ENCODE measurements at regions not wholly inside any gene's neighbourhood (a gene's known extent, or its start where the extent isn't known, plus 50 kb on each side); places are given as distances from the start of the nearest gene placed in this dataset.
"Not testable (repeated sequence)": the region's sequence is repeated elsewhere in the genome, so short reads cannot be mapped to it uniquely, and the experiment has no call there.

DNA sequence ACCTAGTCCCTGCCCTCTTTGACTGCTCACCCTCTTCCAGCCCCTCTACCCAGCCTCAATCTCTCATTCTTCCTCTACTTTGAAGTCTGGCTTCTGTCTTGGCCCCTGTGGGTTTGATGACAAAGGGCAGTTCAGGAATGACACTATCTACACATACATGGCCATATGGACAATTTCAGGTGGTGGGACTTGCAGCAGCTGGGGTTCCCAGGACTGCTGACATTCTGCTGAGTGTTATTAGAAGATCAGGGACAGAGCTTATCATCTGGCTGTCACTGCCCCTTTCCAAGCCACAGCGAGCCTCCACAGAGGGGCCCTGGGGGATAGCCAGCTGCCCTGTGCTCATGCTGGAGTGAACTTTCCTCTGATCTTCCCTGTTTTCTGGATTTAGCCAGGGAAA, 97.4 kb upstream of the IPO9 start:
- no peak for DNase-seq

DNA sequence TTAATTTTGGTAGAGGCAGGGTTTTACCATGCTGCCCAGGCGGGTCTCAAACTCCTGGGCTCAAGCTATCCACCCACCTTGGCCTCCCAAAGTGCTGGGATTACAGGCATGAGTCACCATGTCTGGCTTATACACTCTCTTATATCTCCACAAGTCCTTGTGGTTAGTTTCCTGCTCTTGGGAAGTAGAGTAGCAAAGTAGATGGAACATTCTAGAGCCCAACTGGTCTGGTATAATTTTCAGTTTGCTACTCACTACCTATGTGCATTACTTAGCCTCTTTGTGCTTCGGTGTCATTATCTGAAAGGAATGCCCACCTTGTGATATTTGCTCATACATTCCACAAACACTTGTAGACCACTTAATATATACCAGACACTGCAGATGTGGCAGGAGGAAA, 96.6 kb upstream of the IPO9 start:
- no peak for DNase-seq

DNA sequence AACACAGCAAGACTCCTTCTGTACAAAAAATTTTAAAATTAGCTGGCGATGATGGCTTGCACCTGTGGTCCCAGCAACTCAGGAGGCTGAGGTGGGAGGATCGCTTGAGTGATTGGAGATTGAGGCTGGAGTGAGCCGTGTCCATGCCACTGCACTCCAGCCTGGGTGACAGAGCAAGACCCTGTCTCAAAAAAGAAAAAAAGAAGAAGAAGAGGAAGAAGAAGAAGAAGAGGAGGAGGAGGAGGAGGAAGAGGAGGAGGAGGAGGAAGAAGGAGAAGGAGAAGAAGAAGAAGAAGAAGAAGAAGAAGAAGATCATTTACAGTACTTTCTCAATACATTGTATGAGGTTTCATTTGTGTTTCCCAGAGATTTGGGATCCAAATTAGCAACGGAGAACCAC, 94.7 kb upstream of the IPO9 start:
- DNase-seq = not testable (repeated sequence)

DNA sequence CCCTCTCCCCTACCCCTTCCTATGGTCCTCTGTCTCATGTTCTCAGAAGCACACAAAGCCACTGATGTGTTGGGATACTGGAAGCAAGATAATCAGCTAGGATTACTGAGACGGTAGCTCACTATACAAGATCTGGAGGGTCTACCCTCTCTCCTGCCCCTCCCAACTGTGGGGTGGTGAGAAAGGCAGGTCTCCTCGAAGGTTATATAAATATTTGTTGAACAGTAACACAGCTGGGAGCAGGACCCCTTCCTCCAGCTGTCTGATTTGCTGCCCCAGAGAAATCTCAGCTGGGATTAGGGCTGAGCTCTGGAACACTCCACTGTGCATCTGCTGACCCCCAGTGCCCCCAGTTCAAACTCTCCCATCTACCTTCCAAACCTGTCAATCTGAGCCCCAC, 94.2 kb upstream of the IPO9 start:
- no peak for DNase-seq

DNA sequence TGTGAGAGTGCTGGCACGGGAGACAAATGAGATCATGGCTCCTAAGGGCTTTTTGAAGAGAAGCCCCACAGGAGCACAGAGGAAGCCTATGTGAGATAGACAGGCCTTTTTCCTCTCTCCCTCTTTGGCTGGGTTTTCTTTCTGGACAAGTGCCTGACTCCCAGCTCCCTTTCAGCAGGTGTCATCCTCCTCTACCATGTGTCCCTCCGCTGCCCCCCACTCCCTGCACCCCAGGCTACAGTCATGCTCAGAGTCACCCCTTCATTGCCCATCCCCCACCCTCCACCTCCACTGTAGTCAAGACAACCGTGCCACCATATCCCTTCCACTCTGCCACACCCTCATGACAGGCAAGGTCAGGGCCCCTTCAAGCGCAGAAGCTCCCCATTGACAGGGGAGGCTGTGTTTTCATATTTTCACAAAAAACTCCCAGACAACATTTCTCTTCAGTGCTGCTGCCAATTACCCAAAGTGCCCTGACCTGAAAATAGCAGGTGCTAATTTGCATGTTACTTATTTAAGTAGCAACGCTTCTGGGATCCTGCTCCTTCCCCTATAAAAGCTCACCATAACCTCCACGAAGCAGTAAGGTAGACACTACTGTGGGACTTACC, 92.1 kb upstream of the IPO9 start:
- DNase-seq = no peak

DNA sequence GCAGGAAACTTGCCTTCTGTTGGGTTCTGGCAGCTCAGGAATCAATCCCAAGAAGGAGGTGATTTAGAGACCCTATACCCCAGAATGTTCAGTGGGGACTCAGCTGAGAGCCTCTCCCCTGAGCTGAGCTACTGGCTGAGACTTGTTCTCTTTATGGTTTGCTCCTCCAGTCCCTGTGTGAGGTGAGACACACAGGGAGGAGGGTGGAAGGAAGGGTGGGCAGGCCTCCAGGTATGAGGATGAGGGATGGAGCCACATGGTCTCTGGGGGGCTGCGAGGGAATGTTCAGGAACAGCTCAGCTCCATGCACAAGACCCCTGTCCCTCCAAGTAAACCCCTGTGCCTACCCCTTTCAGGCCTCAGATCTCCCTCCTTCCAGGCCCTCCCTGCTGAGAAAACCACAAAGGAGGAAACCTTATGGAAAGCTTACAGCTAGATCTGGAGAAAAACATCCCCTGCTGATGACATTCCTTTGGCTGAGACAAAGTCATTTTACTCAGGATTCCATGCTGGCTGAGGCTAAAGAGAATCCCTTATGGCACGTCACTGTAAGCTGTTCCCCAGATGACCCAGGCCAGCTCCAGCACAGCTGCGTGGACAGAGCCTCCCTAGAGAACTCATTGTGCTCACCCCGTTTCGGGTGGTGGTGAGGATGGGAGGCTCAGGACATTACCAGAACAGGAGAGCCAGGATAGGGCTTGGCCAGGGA, 91.5 kb upstream of the IPO9 start:
- DNase-seq = no peak

DNA sequence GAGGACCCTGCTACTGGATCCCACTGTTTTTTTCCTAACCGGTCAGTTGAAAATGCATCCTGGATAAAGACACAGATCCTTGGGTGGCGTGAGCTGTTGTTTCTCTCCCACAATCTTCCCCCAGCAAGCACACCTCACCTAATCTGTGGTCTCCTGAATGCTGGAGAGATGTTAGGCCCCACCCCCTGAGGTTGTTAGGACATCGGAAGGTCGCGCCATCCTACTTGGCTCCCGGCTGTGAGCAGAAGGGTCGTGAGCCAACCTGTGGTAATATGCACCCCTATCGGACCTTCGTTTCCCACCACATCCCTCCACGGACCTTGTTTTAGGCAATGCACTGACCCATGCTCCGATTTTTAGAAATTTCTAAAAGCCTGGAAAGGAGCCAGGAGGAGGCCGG, 89.9 kb upstream of the IPO9 start:
- DNase-seq = no peak

DNA sequence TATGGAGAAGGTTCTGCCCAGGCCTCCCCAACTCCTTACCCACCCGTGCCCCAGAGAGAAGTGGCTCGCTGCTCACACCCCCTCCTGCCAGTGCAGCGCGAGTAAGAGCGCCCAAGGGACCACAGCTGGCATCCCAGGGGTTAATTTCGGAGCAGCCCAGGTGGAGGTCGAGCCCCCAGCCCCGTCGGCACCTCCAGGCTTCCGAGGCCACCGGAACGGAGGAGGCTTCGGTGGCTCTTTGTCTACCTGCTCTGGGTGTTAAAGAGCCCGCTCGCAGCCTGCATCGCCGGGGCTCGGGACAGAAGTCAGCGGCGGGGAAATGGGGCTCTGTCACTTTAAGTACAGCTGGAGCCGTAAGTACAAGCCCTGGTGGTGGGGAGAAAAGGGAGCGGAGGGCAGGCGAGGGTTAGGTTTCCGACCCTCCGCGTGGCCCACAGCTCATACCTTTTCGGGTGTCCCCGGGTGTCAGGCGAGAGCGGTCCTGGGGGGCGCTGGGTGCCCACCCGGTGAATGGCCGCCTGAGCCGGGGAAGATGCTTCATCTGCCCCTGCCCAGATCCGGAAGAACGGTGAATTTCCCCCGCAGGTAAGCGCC, 89.4 kb upstream of the IPO9 start:
- DNase-seq = peak; percentile 38

DNA sequence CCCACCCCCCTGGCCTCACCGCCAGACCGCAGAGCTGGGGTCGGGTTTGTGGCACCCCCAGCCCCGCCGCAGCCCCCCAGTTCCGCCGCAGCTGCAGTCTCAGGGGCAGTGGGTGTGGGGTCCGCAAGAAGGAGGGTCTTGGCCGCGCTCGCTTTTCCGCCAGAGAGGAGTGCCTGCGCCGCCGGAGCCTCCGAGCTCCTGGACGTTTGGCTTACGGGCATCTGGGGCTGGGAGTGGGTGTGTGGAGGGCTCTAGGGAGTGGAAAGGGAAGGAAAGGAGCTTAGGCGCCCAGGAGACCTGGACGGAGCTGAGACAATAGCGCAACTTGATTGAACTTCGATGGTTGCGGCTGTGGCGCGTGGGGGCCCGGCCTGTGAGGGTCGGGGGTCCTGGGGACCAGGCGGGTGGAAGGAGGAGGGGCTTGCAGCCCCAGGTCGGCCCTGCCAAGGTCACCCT, 88.8 kb upstream of the IPO9 start:
- no peak for DNase-seq

DNA sequence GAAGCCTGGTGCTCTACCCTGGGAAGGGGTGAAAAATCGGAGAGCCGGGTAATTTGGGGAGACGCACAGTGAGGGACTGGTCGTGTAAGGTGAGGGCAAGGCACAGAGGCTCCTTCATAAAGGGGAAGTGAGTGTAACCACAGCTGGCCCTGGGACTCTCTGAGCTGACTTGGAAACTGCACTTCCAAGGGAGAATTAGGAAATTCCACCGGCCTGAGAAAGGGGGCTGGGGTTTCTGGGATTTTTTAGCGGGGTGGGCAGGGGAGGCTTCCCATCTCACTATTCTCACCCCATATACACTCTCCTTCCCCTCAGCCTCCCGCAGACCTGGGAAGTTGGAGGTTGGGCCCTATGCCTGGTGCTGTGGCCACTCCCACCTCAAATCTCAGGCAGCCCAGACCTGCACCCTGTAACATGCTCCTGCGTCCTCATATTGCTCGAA, 88.3 kb upstream of the IPO9 start:
- DNase-seq = no peak

DNA sequence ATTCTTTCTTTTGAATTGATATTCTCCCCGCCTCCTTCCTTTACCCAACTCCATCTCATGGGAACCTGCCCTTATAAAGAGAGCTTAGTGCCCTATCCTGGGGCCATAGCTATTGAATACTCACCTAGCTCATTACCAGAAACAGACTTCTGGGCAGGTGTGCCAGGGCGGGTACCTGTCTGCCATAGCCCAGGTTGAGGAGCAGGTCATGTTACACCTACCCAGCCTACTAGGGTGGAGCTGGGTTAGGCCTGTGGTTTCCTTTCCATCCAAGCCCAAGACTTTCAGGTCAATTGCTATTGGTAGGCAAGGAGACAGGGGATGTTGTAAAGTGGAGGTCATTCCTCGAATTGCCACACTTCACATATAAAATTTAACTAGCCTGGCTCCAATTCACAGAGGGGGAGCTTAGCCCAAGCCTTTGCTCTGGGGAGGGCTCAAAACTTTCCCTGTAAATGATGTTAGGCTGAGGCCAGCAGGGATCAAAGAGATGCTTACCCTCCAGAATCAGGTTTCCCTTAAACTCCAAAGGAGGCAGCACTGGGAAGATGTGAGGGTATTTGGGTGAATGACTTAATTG, 87.1 kb upstream of the IPO9 start:
- DNase-seq = no peak

DNA sequence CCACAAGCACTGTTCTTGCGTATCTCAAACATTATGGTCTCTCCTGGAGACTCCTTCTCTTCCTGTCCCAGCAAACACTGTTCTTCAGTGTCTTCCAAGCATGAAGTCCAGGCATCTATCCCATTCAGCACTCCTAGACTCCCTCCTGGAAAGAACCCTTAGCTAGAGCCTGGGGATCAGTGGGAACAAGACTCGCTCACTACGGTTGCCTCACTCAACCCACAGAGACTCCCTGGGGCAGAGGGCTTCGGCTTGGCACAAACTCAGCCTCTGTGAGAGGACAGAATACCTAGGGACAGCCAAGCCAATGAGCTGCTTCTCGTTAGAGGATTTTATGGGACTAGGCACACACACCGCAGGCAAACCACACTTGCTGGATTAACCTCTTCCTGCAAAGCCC, 86.5 kb upstream of the IPO9 start:
- no peak for DNase-seq

DNA sequence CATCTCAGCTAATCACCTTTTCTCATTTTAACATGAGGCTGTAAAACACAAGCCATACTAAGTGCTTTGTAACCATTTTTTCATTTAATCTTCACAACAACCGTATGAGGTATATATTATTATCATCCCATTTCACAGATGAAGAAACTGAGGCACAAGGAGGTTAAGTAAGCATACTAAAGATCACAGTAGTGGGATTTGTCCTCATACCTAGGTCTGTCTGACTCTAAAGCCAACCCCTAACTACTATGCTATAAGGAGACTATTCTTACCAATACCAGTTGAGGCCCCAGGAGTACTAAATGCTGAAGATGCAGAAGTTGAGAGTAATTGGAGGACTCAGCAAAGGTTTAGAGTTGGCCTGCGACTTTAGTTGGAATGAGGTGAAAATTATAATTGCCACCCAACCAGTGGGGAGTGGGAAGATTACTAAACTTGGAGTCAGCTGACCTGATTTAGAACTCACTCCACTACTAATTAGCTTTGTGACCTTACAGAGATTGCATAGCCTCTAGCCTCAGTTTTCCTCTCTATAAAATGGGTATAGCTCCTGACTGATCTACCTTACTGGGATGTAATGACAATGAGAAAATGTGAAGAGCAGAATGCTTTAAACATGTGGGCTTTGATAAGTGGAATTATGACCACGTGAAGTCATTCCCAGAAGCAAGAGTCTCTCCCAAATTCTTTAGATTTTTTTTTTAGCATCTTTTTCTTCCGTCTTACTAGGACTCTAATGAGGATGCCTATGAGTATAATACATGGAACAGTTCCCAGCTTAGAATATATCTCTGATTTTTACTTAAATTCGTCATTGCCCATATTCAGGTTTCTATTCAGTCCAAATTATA, 85.8 kb upstream of the IPO9 start:
- no peak for DNase-seq

DNA sequence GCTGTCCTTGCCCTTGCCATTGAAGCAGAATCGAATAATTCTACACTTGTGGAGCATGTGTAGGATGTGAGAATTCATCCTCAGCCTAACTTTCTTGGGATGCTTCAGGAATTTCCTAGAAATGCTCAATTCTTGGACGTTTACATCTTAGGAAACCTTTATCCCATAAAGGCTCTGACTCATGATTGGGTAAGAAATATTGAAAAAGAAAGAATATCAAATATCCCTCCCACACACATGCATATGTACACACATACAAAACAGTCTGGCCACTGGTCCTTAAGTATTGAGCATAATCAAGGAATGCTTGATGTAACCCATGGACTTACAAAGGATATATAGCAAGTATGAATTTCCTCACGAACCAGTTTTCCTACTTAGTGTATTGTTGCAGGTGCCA, 83.9 kb upstream of the IPO9 start:
- no peak for DNase-seq

DNA sequence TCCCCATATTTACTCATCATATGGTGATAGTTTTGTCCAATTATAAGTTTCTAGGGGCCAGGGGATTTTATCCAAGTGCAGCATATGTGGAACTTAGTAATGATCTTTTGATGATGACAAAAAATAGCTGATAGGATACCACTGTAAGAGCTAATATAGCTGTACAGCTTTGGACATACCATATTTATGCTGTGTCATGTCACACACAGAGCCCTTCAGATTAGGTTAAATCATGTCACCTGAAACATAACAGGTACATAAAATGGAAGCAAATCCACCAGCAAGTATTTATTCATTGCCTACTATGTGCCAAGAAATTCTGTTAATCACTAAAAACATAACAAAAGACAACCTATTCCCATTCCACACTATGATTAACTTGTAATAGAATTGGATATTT, 82.8 kb upstream of the IPO9 start:
- DNase-seq = no peak

DNA sequence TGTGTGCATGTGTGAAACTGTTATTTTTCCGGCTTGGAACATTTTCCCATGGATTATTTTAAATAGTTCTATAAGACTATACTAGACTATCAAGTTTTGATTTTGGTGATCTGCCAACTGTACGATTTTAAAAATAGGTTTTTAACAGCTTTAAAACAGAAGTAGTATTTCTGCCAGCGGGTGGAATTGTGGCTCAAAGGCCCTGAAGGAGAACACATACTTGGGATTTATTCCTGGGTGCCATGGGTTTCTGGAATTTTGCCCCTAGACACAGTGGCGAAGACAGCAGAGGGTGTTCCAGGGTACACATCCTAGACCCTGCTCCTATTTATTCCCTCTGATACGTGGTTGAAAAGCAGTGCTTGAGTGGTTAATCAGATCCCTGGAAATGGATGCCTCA, 81.7 kb upstream of the IPO9 start:
- DNase-seq = no peak

DNA sequence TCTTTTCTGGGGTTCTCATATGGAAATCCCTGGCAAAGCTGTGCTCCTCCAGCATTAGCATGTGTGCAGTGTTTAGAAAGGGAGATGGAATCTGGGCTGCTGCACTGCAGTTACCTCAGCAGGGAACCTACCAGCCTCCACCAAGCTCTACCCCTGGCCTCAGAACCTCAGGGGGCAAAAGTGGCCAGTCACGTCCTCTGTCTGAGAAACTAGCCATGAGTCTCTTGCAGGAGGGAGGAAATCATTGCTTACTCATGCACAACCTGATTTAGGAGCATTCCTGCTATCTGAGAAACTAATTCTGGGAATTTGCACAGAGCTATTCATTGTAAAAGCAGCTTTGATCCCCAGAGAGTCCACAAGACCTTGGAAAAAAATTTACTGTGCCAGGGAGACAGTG, 80.6 kb upstream of the IPO9 start:
- no peak for DNase-seq

DNA sequence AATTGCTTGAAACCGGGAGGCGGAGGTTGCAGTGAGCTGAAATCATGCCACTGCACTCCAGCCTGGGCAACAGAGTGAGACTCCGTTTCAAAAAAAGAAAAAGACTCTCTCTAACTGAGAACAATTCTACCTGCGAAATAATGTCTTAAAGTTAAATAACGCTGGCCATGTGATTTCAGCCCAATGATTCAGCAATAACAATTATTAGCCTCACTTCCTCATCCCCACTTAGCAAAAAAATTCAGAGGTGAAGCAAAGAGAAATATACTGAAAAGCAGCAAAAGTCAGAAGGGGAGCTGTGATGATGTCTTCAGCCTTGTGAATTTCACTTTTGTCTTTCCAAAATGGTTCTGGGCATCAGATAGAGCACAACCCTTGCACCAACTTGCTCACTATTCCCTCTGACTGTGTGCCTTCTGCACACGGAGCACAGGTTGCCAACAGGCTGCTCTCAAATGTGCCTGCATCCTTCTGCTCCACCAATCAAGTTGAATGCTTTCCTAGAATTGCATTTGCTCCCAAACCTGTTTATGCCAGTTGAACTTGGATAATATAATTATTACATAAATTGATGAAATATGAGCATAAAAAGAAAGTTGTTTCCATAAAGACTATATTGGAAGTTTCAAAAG, 79.8 kb upstream of the IPO9 start:
- DNase-seq = no peak

DNA sequence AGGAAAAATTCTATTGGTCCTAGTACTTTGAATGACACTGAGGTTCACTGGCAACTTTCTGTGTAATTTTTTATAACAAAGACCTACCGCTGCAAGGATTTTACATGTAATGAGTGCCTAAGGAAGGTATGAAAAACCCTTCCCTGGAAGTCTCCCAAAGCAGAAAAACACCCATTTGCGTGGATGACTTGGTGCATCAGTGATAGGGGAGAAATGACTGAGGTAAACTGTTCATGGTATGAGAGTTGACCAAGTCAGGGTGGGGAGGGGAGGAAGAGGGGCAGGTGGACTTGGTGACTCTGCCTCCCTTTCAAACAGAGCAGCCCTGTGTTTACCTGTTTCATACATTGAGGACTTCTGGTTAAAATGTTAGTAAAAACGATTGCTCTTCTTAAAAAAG, 78.8 kb upstream of the IPO9 start:
- no peak for DNase-seq

DNA sequence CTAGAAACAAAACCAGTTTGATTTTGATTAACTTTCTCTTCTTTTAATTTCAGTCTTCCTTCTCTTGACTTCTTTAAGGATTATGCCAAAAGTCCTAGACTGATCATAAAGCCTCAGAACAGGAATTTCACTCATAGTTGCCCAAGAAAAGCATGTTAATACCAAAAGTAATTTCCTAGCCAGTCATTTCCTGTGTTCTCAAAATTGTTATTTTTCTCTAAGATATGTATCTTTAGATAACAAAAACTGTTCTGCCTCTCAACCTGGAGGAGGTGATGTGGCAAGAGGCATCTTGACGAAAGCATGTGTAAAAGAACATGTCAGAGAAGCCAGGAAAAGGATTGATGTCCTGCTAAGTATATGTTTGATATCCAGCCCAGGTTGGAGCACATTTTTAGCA, 78.0 kb upstream of the IPO9 start:
- DNase-seq = no peak

DNA sequence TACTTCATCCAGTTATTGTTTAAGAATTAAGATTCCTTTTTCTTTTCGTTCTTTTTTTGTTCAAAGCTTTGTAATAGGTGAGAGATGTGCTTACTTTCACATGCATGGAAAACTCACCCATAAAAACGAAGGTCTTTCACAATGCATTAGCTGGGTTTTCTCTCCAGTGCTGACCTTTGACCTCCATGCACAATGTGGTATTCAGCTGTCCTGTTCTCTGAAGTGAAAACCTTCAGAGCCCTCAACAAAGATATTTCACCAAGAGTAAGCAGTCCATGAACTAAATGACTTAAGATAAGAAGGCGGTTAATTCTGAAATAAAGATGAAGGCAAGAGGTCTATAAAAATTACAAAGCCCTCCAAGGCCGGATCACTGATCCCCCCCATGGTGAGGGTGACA, 77.1 kb upstream of the IPO9 start:
- no peak for DNase-seq

DNA sequence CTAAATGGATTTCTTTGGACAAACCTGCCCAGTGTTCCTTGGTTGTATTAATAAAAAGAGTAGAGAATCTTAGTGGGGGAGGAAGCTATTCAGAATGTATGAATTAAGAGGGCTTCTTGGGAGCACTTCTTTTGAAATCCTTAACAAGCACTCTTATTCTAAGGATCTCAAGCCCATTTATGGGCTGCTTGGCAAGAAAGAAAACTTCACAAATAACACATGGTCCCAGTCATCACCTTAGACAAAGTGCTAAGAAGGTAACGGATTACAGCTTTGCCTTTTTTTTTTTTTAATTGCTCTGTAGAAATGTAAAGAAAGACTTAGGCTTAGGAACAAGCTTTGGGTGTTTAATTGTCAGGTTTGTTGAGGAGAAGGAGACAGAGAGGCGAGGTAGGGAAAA, 76.6 kb upstream of the IPO9 start:
- DNase-seq = no peak

DNA sequence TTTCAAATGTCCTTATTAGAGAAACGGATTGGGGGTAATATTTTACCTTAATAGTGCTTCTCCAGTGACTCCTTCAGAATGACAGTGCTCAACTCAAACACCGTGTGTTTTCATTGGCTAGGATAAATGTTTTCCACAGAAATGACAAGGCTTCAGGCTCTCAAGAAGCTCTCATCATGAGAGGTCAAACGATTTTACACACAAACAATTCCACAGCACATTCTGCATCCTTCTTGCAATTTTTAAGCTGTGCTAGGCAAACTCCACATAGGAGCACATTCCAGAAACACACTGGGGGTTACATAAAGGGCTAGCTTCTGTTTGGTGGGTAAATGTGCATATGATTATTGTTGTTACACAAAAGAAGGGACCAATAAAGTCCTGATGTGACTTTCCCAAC, 75.5 kb upstream of the IPO9 start:
- DNase-seq = no peak
